ENCODE measurements at regions not wholly inside any gene's neighbourhood (a gene's known extent, or its start where the extent isn't known, plus 50 kb on each side); places are given as distances from the start of the nearest gene placed in this dataset.

DNA sequence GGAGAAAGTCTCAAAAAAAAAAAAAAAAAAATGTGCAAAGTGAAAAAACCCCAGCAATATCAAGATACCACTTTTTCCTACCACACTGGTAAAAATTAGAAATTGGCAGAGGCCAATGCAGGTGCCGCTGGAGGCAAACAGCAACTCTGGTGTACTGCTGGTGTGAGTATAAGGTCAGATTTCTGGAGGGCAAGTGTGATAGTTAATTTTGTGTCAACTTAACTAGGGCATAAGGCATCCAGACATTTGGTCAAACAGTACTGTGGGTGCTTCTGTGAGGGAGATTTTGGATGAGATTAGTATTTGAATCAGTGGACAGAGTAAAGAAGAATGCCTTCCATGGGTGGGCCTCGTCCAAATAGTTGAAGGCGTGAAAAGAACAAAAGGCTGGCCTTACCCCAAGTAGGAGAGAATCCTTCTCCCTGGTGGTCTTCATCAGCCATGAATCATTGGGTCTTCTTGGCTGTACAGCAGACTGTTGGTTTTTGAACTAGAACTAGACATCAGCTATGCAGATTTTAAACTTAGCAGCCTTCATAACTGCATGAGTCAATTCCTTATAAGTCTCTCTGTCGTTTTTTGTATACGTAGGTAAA is 52.8 kb upstream of the FHL2 start:
- H4K20me1 ChIP-seq (ENCODE audit: insufficient read depth, low read length), result no peaks in the 10 kb centered on the region
- no peak overlapping the region for H3K4ac ChIP-seq (ENCODE audit: low read depth, low read length)
- intact Hi-C loops (cut with micrococcal nuclease) (no loop called here), in situ Hi-C loops (cut with MboI; ENCODE audit: low sequenced_read_pairs) (no loop called here), dilution Hi-C loops (cut with HindIII; ENCODE audit: low sequenced_read_pairs, unreplicated experiment) (no loop called here)
- DNase-seq (no peak), ATAC-seq (ENCODE audit: low read depth) (no peak)
- no peak overlapping the region for H3K4me2 ChIP-seq (ENCODE audit: low read depth, low read length)
- H2BK20ac ChIP-seq (ENCODE audit: low read depth, low read length), result no peak overlapping the region
- no TSS peak for BruUV-seq (replicated peaks)
- H2AFZ ChIP-seq (replicated peaks; ENCODE audit: low read length, poor library complexity), result no peak overlapping the region
- no peak overlapping the region for H2AK9ac ChIP-seq (replicated peaks; ENCODE audit: low read depth, low read length, poor library complexity)
- H3K36me3 ChIP-seq (ENCODE audit: control insufficient read depth, insufficient read depth, low read length), result no peaks in the 10 kb centered on the region
- H4K5ac ChIP-seq (ENCODE audit: low read depth, low read length), result no peak overlapping the region
- H3K27ac ChIP-seq (ENCODE audit: insufficient read depth, low read length), result no peak overlapping the region
- H3K56ac ChIP-seq (ENCODE audit: extremely low read depth, insufficient read depth, low read length), result no peak overlapping the region
- ChIA-PET POLR2A (ENCODE audit: unreplicated experiment) (no interaction called here), CTCF (no interaction called here)
- no peaks in the 10 kb centered on the region for H3K79me1 ChIP-seq (ENCODE audit: low read depth in 1 of 2, low read length in 2 of 2)
- no peak overlapping the region for H2BK120ac ChIP-seq (ENCODE audit: low read depth, low read length)
- WGBS, 2 experiments (ENCODE audit: extremely low coverage in 2 of 2, insufficient read length in 1 of 2), result no CpG with 5 or more reads among the region's 5 CpGs
- no peak overlapping the region for H2BK15ac ChIP-seq (ENCODE audit: low read depth, low read length)
- H3K18ac ChIP-seq (ENCODE audit: low read depth, low read length), result no peak overlapping the region
- peaks cover 6% of the 10 kb centered on the region; the same call in 1 of the 2 replicates for H3K9me1 ChIP-seq (ENCODE audit: insufficient read depth, low read length)
- H3K27me3 ChIP-seq (ENCODE audit: control insufficient read depth, insufficient read depth, low read length), result peaks cover 15% of the 10 kb centered on the region
- H3K23ac ChIP-seq (ENCODE audit: low read depth, low read length), result no peak overlapping the region
- H3K14ac ChIP-seq (replicated peaks; ENCODE audit: low read depth, low read length), result no peak overlapping the region
- no peak overlapping the region for H2BK5ac ChIP-seq (ENCODE audit: low read depth, low read length, poor library complexity, severe bottlenecking)
- H4K8ac ChIP-seq (ENCODE audit: low read depth in 2 of 2, low read length in 2 of 2), result no peak overlapping the region
- H2AK5ac ChIP-seq (ENCODE audit: low read depth, low read length), result no peak overlapping the region
- H4K91ac ChIP-seq (ENCODE audit: insufficient read depth, low read depth, low read length), result no peak overlapping the region
- no peak overlapping the region for H3K9ac ChIP-seq (ENCODE audit: low read depth, low read length)
- TF ChIP-seq, protein P1, sequence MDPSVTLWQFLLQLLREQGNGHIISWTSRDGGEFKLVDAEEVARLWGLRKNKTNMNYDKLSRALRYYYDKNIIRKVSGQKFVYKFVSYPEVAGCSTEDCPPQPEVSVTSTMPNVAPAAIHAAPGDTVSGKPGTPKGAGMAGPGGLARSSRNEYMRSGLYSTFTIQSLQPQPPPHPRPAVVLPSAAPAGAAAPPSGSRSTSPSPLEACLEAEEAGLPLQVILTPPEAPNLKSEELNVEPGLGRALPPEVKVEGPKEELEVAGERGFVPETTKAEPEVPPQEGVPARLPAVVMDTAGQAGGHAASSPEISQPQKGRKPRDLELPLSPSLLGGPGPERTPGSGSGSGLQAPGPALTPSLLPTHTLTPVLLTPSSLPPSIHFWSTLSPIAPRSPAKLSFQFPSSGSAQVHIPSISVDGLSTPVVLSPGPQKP (IDR thresholded peaks at IDR 0.05; ENCODE audit: borderline replicate concordance, low read depth, low read length), result no peak
- TF ChIP-seq FOS (IDR thresholded peaks at IDR 0.05; ENCODE audit: low read depth, low read length) (no peak), SMC3 (IDR thresholded peaks at IDR 0.05; ENCODE audit: low read depth, low read length) (no peak), MAZ (IDR thresholded peaks at IDR 0.05; ENCODE audit: borderline replicate concordance, low read depth, low read length) (no peak), POLR2A (IDR thresholded peaks at IDR 0.05; ENCODE audit: low read depth, low read length) (no peak), MAFK (IDR thresholded peaks at IDR 0.05; ENCODE audit: low read depth, low read length) (no peak), RCOR1 (IDR thresholded peaks at IDR 0.05; ENCODE audit: insufficient replicate concordance, low read length) (no peak), MXI1 (IDR thresholded peaks at IDR 0.05; ENCODE audit: borderline replicate concordance, low read depth, low read length) (no peak)
- TF ChIP-seq, protein P2, sequence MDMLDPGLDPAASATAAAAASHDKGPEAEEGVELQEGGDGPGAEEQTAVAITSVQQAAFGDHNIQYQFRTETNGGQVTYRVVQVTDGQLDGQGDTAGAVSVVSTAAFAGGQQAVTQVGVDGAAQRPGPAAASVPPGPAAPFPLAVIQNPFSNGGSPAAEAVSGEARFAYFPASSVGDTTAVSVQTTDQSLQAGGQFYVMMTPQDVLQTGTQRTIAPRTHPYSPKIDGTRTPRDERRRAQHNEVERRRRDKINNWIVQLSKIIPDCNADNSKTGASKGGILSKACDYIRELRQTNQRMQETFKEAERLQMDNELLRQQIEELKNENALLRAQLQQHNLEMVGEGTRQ (IDR thresholded peaks at IDR 0.05; ENCODE audit: low read depth, low read length), result no peak
- TF ChIP-seq, protein P3, sequence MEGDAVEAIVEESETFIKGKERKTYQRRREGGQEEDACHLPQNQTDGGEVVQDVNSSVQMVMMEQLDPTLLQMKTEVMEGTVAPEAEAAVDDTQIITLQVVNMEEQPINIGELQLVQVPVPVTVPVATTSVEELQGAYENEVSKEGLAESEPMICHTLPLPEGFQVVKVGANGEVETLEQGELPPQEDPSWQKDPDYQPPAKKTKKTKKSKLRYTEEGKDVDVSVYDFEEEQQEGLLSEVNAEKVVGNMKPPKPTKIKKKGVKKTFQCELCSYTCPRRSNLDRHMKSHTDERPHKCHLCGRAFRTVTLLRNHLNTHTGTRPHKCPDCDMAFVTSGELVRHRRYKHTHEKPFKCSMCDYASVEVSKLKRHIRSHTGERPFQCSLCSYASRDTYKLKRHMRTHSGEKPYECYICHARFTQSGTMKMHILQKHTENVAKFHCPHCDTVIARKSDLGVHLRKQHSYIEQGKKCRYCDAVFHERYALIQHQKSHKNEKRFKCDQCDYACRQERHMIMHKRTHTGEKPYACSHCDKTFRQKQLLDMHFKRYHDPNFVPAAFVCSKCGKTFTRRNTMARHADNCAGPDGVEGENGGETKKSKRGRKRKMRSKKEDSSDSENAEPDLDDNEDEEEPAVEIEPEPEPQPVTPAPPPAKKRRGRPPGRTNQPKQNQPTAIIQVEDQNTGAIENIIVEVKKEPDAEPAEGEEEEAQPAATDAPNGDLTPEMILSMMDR (conservative IDR thresholded peaks at IDR 0.05; ENCODE audit: low read depth, low read length), result no peak
- no peaks in the 10 kb centered on the region for H3K9me3 ChIP-seq (ENCODE audit: control insufficient read depth, insufficient read depth, low read length)
- peaks cover 11% of the 10 kb centered on the region for H3K4me1 ChIP-seq (ENCODE audit: control insufficient read depth, insufficient read depth, low read length)
- no peak overlapping the region for H3K4me3 ChIP-seq (ENCODE audit: insufficient read depth, low read depth, low read length)
